GM10266 (cell line): ENCODE measurements at regions not wholly inside any gene's neighbourhood (a gene's known extent, or its start where the extent isn't known, plus 50 kb on each side); places are given as distances from the start of the nearest gene placed in this dataset.

Source experiments
- DNase-seq: peaks from one replicate; pipeline ENCODE4 v3.0.0; 2012; ENCODE audit errors: extremely low spot score
- TF ChIP-seq, protein P1 (sequence below): IDR thresholded peaks from 2 replicates; pipeline ENCODE4 v1.5.1; 2012; ENCODE audit warnings: mild to moderate bottlenecking, low read depth; ENCODE audit not compliant: control insufficient read depth, insufficient read depth; ENCODE audit errors: missing control alignments

DNA sequence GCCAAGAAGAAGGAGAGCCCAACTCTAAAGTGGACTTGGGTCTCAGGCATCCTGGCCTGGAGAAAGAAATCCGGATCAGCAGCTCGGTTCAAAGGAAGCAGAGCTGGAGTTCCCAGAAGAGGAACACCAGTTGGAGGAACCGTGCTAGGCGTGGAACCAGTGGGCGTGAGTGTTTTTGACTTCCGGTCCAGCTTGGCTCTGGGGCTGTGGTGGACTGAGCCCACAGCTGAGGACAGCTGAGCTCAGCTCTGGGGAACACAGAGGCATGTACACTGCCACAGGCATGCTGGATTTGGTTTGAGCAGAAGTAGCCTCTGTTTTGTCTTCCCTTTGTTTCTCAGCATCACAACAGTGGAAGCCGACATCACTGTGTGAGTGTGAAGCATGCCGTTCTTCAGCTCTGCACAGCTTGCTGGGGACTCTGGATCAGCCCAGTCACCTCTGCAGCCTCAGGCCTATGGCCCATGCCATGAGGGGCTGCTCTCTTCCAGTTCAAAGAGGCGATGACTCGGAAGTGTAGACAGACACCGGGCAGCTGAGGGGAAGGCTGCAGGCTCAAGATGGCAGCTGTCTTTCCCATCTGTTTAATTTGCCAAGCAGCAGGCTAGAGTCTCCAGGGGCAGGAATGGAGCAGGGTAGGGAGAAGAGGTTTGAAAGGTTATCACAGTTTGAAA, 185.8 kb upstream of the UBE3A start:
- DNase-seq, result no peak

DNA sequence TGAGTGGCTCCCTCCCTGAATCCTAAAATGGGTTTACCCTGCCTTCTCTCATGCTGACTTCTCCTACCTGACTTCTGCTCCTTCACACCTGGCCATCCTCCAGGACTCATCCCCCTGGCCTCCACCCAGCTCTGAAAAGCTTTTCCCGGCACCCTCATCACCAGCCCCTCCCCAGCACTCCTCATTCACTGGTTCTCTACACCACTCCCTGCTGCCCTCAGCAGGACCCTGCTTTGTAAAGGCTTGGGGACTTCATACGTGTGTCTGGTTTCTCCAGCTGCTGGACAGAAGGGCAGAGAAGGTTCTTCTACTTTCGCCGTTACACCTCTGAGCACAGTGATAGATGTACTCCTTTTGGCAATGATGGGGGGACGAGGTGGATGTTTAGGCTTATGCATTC, 184.9 kb upstream of the UBE3A start:
- DNase-seq, result no peak
- TF ChIP-seq, protein P1, sequence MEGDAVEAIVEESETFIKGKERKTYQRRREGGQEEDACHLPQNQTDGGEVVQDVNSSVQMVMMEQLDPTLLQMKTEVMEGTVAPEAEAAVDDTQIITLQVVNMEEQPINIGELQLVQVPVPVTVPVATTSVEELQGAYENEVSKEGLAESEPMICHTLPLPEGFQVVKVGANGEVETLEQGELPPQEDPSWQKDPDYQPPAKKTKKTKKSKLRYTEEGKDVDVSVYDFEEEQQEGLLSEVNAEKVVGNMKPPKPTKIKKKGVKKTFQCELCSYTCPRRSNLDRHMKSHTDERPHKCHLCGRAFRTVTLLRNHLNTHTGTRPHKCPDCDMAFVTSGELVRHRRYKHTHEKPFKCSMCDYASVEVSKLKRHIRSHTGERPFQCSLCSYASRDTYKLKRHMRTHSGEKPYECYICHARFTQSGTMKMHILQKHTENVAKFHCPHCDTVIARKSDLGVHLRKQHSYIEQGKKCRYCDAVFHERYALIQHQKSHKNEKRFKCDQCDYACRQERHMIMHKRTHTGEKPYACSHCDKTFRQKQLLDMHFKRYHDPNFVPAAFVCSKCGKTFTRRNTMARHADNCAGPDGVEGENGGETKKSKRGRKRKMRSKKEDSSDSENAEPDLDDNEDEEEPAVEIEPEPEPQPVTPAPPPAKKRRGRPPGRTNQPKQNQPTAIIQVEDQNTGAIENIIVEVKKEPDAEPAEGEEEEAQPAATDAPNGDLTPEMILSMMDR, result no peak

More for the DNA sequence above, 185.8 kb upstream of the UBE3A start:
- TF ChIP-seq, protein P1, result no peak

DNA sequence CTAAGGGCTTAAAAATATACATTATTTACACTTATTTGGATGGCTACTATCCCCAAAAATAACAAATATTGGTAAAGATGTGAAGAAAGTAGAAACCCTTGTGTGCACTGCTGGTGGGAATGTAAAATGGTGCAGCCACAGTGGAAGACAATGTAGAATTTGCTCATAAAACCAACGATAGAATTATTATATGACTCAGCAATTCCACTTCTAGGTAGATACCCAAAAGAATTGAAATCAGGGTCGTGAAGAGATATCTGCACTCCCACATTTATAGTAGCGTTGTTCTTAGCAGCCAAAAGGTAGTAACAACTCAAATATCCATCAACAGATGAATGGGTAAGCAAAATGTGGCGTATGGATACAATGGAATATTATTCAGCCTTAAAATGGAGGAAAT, 181.6 kb upstream of the UBE3A start:
- TF ChIP-seq, protein P1, result no peak
- no peak for DNase-seq

DNA sequence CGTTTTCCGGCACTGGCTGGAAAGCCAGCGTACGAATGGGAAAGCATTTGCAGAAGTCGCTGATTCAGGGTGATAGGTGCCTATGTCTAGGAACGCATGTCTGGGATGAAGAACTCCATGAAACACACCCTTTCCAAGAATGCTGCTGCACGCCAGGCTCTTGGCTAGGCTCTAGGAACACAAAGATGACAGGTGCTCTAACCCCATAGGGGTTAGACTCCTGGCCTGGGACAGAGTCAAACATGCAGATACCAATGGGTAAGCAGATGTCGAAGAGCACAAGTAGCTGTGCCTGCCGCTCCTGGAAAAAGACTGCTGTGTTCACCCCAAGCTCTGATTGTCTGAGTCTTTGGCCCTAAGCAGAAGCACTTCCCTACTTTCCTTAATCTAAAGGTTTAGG, 180.9 kb upstream of the UBE3A start:
- TF ChIP-seq, protein P1, result no peak
- no peak for DNase-seq

DNA sequence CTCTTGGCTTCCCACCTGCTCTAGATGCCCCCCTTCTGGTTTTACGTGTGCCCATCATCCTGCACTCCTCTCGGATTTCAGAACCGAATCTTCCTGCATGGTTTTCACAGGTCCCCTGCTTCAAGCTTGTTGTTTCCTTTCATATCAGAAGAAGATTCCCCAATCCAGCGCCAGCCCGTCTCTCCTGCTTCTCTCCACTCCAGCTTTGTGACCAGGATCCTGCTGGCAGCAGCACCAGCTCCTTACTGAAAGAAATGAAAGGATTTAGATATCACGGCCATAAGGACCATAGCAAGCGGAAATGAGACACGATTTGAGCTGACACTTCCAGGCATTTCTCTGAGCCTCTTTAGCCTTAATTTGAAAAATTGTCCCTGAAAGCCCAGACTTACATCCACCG, 180.3 kb upstream of the UBE3A start:
- DNase-seq, result no peak
- TF ChIP-seq, protein P1, result no peak

DNA sequence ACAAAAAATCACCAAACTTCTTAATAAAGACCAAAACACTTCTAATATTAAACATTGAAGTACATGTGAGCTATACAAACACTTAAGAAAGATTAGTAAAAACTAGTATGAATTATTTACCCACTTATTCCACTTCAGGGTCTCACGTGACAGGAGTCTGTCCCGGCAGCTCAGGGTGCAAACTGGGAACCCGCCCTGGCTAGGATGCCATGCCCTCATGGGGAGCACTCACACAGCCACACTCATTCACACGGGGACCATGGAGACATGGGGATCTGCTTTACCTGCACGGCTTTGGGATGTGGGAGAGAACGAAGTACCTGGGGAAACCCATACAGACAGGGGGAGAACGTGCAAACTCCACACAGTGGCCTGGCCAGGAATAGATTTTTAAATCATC, 179.3 kb upstream of the UBE3A start:
- DNase-seq, result no peak
- TF ChIP-seq, protein P1, result no peak

DNA sequence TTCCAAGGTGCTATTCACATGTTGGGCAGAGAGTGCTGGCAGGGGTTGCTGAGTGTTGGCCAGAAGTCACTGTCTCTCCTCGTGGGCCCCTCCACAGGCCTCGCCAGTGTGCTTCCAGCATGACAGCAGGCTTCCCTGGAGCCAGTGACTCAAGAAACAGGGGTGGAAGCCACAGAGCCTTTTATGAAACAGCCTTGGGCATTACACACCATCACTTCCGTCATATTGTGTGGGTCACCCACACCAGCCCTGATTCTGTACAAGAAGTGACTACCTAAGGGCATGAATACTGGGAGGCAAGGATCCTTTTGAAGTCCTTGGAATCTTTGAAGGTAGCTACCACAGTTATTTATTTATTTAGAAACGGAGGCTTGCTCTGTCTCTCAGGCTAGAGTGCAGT, 177.6 kb upstream of the UBE3A start:
- TF ChIP-seq, protein P1, result no peak

More for the DNA sequence above, 177.6 kb upstream of the UBE3A start:
- no peak for DNase-seq
